Middle frontal gyrus (tissue), 1 donor: ENCODE measurements at regions not wholly inside any gene's neighbourhood (a gene's known extent, or its start where the extent isn't known, plus 50 kb on each side); places are given as distances from the start of the nearest gene placed in this dataset.
"Not testable (repeated sequence)": the region's sequence is repeated elsewhere in the genome, so short reads cannot be mapped to it uniquely, and the experiment has no call there.

Source experiments
- DNase-seq: peaks from one replicate; pipeline ENCODE4 v3.0.0-alpha.2; 2015; ENCODE audit warnings: low spot score; ENCODE audit errors: extremely low spot score

DNA sequence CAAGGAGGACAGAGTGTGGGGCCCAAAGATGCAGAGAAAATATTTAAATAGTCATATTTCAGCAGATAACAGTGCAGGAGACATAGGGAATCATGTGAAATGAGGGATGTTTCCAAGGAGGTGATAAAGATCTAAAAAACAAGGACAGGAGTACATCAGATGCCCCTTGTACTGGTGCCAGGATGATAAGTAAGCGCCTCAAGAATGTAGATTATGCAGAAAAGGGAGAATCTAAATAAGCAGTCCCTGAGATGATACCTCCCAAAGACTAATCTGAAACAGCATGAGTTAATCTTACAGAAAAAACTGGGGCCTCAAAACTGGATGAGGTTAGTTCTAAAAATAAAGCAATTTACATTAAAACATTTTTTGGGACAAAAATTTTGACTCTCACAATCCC, 136.1 kb upstream of the WDFY3 start:
- DNase-seq = no peak

DNA sequence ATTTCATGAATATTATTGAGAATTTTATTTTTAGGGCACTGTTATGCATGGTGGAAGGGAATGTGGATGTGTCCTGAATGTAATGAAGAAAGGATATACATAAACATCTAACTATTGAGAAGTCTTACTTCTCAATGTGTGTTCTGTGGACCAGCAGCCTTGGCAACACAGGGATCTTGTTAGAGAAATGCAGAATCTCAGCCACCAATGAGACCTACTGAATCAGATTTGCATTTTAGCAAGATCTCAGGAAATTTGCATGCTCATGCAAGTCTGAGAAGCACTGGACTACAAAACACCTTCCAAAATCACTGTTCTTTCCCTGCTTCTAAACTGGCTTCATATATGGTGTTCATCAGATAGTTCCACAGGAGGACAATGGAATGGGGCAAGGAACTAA, 139.7 kb upstream of the WDFY3 start:
- DNase-seq = no peak

DNA sequence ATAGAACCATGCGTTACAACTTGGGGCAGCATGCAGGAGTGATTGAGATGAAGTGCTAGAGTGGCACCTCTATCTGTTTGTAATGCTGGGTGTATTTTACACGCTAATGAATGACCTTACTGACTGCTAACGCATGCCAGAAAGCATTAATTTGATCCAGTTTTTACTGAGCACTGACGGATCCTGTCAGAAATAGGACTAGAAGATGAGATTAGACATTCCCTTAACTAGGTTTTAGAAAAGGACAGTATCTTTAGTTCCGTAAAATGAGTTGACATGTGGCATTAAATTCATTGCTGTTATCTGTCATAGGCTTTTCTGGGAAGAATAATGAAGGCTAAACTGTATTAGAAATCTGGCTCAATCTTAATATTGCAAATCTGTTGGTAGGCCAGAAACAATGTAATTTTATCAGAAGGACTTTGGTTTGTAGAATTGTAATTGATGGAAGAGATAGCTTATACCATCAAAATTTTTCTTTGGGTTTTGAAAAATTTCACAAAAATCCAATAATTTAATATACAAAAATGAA, 140.4 kb upstream of the WDFY3 start:
- DNase-seq = no peak

DNA sequence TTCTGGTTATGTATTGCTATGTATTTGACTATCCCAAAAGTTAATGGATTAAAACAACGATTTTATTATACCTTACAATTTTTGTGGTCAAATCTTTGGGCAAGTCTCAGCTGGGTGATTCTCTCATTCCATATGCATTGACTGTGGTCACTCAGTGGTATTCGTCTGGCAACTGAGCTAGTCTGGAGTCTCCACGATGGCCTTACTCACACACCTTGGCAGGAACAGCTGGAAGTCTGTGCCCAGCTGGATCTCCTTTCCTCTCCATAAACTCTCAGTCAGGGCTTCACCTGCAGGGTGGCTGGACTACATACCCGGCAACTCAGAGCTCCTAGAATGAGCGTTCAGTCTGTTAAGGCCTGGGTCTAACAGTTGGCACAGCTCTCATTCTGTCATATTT, 141.1 kb upstream of the WDFY3 start:
- no peak for DNase-seq

DNA sequence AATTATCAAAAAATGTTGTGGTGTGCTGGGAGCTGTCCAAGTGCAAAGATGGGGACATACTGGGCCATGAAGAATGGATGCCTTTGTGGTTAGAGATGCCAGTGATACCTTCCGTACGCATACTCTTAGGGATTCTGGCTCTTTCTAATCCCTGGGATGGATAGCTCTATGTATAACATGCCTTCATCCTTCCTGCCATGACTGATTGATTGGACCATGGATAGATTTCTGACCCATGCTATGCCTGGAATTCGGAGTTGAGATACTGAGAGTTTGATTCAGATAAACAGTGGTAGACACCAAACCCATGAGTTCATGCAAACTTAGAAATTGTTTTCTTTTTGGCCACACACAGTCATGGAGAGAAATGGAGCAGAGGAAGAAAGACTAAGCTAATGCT, 147.2 kb upstream of the WDFY3 start:
- no peak for DNase-seq

DNA sequence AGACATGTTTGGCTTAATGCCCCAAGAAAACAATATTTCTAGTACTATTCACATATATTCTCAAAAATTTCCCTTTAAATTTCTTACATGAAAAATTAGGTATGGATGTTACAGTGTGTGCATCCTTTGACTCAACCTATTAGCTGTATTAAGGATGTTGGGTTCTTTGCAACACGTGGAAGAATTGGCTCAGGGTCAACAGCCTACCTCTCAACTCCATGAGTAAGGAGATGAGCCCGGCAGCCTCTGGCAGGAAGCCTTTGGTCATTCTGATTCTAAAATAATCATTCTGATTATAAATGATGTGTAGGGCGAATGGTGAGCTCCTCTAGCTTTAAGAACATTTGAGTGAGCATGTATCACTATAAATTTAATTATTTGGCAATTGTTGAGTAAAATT, 148.0 kb upstream of the WDFY3 start:
- DNase-seq = no peak

DNA sequence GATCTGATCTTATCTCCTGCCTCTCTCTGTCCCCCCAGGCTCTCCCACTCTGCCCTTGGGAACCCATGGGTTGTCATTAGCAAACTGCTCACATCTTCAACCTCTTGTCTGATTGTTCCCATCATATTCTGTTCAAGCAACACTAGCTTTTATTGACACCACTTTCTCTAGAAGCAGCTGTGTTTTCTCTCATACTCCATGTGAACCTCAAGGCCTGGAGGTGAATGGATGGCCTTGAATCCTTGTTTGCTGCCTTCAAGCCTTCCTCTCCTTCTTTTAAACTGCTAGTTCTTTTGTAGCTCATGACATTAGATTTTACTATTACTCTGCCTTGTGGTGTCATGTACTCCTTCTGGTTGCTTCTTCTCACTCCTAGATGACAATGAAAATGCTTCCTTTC, 149.5 kb upstream of the WDFY3 start:
- DNase-seq = no peak

DNA sequence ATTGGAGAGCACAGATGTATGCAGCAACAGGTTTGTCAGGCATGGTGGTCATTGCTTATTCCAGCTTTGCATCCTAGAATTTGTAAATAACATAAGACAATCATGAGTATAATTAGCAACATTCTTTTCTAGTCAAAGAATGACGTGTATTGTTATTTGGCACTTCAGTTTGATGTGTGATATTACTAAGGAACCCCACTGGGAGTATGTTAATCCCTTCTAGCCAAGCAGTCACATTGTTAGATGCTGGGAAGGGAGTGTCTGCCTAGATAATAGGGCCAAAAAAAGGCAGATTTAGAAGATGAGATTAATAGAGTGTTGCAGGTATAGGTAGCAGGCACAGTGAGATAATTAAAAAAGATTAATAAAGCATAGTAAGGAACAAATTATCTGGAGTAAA, 159.2 kb upstream of the WDFY3 start:
- DNase-seq = no peak

DNA sequence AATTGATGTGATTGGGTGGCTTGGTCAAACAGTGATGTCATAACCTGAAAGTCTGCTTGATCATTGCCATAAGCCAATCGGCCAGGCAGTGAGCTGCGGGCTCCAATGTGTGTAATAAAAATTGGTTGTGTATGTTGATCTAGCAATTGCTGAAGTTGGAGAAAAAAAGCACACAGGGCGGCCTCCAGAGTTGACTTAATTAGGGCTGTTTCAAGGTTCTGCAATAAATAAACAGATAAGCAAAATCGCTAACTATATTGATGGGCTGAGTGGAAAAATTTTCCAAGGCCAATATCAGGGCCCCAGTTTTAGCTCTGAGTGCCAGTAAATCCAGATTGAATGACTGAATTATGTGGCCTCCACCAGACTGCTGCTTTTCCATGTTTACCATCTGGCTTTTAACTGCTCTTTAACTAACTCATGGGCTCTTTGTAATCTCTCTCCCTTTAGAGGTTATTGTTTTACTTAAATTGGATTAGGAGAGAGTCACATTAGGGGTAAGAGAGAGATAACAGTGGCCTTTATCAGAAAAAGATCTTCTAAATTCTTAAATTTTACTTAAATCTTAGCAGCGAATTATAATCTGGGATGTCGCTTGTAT, 160.6 kb upstream of the WDFY3 start:
- no peak for DNase-seq

DNA sequence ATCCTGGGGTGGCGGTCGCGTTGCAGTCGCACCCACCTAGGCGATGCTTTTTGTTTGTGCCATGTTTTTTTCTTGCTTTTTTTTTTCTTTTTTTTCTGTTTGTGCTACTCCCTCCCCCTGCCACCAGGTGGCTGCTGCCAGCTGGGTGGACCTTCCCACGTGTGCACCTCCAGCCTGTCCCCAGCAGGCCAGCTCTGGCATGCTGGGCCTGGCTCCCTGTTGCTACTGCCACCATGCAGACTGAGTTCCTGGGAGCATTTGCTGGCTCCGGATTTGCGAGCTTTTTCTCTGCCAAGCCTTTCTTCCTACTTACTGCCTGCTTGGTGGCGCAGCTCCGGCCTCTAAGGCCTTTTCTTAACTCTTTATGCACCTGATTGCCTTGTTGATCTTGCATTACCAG, 161.2 kb upstream of the WDFY3 start:
- no peak for DNase-seq

DNA sequence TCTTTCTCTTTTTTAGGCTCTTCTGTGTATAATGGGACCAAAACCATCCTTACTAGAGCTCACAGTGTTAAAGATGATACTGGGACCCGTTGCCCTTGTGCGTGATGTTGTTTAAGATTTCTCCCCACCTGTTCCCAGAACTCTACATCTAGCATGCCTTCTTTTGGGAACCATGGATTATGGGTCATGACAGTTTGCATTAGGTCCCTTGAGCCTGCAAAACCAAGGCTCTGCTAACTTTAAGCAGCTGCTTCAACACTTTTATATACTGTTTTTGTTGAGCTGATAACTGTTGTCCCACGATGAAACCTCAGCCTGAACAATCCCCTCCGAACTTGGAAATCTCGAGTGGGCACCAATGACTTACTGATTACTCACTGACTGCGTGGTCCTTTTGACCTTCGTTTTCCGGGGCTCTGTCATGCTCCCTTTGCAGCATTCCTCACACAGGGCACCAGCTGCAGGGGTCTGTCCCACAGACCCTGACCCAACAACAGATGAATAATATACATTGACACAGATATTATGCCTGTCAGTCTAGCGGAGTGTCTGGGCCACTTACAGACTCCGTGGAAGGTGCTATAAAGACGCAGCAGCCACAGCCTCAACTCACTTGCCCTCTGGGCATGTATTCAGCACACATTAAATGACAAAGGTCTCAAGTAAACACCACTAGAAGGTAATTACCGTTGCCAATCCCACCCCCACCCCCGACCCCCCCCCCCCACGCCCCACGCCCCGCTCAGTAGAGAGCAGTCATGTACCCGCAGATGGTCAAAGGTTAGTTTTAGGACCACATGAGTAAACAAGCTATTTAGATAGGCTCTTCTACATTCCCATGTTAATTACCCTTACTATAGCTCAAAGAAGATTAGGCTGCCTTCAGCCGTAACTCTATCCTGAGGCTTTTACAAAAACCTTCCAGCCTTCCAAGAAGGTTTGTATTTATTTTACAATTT, 162.0 kb upstream of the WDFY3 start:
- DNase-seq = no peak

DNA sequence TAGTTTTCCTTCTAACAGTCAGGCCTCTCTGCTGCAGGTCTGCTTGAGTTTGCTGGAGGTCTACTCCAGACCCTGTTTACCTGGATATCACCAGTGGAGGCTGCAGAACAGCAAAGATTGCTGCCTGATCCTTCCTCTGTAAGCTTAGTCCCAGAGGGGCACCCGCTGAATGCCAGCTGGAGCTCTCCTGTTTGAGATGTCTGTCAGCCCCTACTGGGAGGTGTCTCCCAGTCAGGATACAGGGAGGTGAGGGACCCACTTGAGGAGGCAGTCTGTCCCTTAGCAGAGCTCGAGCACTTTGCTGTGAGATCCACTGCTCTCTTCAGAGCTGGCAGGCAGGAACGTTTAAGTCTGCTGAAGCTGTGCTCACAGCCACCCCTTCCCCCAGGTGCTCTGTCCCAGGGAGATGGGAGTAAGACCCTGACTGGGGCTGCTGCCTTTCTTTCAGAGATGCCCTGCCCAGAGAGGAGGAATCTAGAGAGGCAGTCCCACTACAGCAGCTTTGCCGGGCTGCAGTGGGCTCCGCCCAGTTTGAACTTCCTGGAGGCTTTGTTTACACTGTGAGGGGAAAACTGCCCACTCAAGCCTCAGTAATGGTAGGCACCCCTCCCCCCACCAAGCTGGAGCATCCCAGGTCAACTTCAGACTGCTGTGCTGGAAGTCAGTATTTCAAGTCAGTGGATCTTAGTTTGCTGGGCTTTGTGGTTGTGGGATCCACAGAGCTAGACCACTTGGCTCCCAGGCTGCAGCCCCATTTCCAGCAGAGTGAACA, 163.1 kb upstream of the WDFY3 start:
- DNase-seq = not testable (repeated sequence)

DNA sequence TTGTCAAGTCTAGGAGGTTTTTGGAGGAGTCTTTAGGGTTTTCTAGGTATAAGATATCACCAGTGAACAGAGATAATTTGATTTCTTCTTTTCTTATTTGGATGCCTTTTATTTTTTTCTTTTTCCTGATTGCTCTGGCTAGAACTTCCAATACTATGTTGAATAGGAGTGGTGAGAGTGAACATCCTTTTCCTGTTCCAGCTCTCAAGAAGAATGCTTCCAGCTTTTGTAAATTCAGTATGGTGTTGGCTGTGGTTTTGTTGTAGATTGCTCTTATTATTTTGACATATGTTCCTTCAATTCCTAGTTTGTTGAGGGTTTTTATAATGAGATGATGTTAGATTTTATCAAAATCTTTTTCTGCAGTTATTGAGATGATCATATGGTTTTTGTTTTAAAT, 165.6 kb upstream of the WDFY3 start:
- DNase-seq = no peak

DNA sequence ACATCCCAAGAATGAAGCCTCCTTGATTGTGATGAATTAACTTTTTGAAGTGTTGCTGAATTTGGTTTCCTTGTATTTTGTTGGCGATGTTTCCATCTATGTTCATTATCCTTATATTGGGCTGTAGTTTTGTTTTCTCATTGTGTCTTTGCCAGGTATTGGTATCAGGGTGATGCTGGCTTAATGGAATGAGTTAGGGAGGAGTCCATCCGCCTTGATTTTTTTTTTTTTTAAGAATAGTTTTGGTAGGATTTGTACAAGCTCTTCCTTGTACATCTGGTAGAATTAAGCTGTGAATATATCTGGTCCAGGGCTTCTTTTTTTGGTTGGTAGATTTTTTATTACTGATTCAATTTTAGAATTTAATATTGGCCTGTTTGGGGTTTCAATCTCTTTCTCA, 166.1 kb upstream of the WDFY3 start:
- no peak for DNase-seq

DNA sequence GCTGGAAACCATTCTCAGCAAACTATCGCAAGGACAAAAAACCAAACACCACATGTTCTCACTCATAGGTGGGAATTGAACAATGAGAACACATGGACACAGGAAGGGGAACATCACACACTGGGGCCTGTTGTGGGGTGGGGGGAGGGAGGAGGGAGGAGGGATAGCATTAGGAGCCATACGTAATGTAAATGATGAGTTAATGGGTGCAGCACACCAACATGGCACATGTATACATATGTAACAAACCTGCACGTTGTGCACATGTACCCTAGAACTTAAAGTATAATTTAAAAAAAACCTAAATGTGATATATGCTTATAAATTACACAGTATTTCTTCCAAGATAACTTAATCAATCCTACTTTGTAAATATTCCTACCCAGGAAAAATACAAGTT, 173.3 kb upstream of the WDFY3 start:
- DNase-seq = not testable (repeated sequence)

DNA sequence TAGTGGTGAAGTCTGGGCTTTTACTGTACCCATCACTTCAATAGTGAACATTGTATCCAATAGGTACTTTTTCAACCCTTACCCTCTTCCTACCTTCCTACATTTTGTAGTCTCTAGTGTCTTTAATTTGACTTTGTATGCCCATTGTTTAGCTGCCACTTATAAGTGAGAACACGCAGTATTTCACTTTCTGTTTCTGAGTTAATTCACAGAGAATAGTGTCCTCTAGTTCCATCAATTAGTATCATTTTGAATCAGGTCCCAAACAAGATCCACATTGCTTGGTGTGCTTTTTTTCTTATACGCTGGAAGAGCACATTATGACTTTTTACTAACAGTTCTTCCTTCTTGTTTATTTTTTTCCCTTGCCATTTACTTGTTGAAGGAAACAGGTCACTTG, 176.0 kb upstream of the WDFY3 start:
- DNase-seq = no peak

DNA sequence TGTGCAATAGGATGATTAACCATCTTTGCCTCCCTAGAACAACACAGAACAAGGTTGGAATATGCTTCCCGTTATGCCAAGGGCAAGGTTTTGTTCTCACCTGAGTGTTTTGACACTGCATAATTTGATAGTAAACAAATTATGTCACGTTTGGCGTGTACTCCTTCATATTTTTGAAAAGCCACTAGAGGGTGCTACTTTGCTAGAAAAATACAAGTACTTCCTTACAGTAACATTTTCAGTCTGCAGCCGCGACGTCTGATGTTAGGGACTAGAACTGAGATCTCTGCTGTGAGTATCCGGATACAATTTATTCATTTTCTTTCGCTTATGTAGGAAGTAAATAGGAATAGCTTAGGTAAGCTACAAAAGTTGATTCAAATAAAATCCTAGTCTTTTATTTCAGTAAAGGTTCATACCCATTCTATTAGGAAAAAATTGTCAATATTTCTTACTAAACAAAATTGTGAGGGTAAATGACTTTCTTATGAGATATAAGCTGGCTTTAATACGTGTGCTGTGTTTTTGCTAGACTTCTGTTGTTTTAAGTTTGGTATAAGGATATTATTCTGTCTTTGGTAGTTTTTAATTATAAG, 181.1 kb upstream of the WDFY3 start:
- peak; percentile 72 for DNase-seq

DNA sequence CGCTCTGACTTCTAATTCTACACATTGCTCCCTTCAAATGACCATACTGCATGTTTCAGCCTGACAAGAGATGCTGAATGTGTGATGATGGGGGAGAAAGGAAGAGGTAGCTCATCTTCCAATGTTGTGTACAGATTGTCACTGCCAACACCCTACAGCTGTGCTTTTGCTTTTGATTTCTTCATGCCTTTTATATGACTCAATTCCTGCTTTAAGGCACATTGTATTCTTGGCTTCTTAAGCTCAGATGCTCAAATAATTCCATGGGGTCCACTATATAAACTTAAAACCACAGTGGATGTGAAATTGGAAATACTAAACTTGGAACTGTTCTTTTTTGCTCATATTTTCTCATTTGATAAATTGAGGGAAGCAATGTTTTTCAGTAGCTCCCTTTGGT, 183.2 kb upstream of the WDFY3 start:
- no peak for DNase-seq

DNA sequence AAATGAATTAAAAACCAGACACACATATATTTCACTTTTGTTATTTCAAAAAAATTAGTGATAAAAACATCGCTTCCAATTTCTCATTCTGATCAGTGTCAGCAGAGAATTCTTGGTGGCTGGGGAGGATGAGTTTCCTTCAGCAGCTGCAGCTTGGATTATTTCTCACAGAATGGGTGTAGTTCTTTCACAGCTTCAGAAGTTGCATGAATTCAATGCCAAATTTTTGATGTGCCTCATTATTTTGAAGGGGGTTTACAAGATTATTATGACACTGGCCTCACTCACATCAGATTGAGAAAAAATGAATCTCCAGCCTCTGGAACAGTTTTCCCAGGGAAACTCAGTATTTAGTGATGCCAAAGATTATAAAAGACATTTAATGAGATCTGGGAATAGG, 184.9 kb upstream of the WDFY3 start:
- DNase-seq = no peak

DNA sequence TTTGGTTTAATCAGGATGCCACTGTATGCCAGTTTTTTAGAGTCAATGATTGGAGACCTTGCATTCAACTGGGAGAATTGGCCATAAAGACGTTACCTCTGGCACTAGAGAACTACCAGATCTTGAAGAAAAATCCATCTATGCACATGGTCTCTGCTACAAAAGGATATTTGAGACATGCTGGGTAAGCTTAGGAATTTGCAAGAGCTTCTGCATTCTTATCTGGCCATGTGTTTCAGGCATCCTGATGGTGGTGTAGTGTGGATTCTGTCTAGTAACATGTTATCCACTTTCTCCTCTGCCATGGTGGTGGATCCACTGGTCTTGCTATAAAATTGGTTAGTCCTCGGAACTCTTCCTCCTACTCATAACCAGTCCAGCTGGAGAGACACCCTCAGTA, 185.3 kb upstream of the WDFY3 start:
- no peak for DNase-seq

DNA sequence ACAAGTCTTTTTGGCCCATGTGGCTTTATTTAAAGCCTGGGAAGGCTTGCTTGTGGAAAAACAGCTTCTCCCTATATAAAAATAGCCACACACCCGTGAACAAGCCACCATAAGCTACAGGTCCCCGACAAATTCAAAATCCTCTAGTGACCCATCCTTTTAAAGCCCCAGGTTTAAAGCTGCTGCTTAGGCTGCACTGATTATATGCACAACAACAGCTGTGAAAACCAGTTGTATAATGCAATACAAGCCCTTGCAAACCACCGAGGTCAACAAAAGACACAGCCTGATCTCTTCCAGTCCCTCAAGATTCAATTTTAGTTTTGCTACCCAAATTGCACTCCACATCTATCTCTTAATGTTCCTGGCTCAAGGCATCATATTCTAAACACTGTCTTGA, 186.0 kb upstream of the WDFY3 start:
- no peak for DNase-seq

DNA sequence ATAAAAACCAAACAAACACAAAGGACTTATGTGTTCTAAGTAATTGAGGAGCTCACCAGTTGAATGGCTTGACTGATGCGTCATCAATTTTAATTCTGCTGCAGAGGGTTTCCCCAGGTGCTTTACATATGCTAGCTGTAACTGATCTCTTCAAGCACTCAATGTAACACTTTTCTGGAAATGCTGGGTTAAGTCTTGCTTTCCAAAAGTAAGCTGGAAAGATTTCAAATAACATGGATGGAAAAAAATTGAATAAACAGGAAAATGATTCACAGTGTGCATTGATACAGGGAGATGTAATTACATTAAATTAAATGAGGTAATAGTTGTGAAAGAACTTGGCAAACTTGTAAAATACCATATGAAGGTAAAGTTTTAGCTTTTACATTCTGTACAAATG, 186.7 kb upstream of the WDFY3 start:
- DNase-seq = no peak
